Neural progenitor cell (in vitro differentiated cells): ENCODE measurements at regions not wholly inside any gene's neighbourhood (a gene's known extent, or its start where the extent isn't known, plus 50 kb on each side); places are given as distances from the start of the nearest gene placed in this dataset.

ENCODE experiments used
- DNase-seq: peaks from one replicate; pipeline ENCODE4 v3.0.0-alpha.2; 2016; ENCODE audit warnings: low spot score
- H2AFZ ChIP-seq: fragments of 200-600 bp; sonication (generic); replicated peaks from 2 replicates; pipeline ENCODE4 v1.6.1; 2016; ENCODE audit warnings: antibody characterized with exemption
- H3F3A ChIP-seq: fragments of 200-600 bp; sonication (generic); 2 replicates; pipeline ENCODE4 v1.6.1; 2016; ENCODE audit warnings: antibody characterized with exemption, low read depth
- H3K27ac ChIP-seq: fragments of 200-600 bp; sonication (generic); 2 replicates; pipeline ENCODE4 v1.5.1; 2016; ENCODE audit warnings: mild to moderate bottlenecking
- H3K27me3 ChIP-seq: fragments of 200-600 bp; sonication (generic); 2 replicates; pipeline ENCODE4 v1.6.1; 2016; ENCODE audit warnings: mild to moderate bottlenecking, moderate library complexity
- H3K36me3 ChIP-seq: fragments of 200-600 bp; sonication (generic); 2 replicates; pipeline ENCODE4 v1.5.1; 2016
- H3K4me1 ChIP-seq: fragments of 200-600 bp; sonication (generic); 2 replicates; pipeline ENCODE4 v1.6.1; 2016; ENCODE audit warnings: mixed run types
- H3K4me2 ChIP-seq: fragments of 200-600 bp; sonication (generic); 2 replicates; pipeline ENCODE4 v1.6.1; 2016
- H3K4me3 ChIP-seq: fragments of 200-600 bp; sonication (generic); 2 replicates; pipeline ENCODE4 v1.5.1; 2016
- H3K79me2 ChIP-seq: fragments of 200-600 bp; sonication (generic); 2 replicates; pipeline ENCODE4 v1.6.1; 2016; ENCODE audit warnings: low read depth
- H3K9ac ChIP-seq: fragments of 200-600 bp; sonication (generic); 2 replicates; pipeline ENCODE4 v1.6.1; 2016
- H3K9me3 ChIP-seq: fragments of 200-600 bp; sonication (generic); 2 replicates; pipeline ENCODE4 v1.5.1; 2016; ENCODE audit warnings: low read depth
- H4K20me1 ChIP-seq: fragments of 200-600 bp; sonication (generic); 2 replicates; pipeline ENCODE4 v1.6.1; 2016; ENCODE audit warnings: low read depth
- H3K27ac Mint-ChIP-seq: 3 replicates; pipeline ENCODE4 v1.8.0; 2021; ENCODE audit warnings: mixed read lengths
- H3K27me3 Mint-ChIP-seq: 2 replicates; pipeline ENCODE4 v1.8.0; 2022; ENCODE audit warnings: low read depth, mild to moderate bottlenecking, inconsistent platforms, moderate library complexity, mixed read lengths; ENCODE audit not compliant: insufficient read depth
- H3K36me3 Mint-ChIP-seq: 3 replicates; pipeline ENCODE4 v1.8.0; 2021; ENCODE audit warnings: mixed read lengths
- H3K4me1 Mint-ChIP-seq: 3 replicates; pipeline ENCODE4 v1.8.0; 2021; ENCODE audit warnings: mixed read lengths
- H3K4me3 Mint-ChIP-seq: 3 replicates; pipeline ENCODE4 v1.8.0; 2021; ENCODE audit warnings: mild to moderate bottlenecking, moderate library complexity, mixed read lengths
- H3K9me3 Mint-ChIP-seq: 3 replicates; pipeline ENCODE4 v1.8.0; 2020; ENCODE audit warnings: mixed read lengths
- EZH2 ChIP-seq: fragments of 200-600 bp; sonication (generic); IDR thresholded peaks from 2 replicates; pipeline ENCODE4 v1.6.1; 2017; ENCODE audit warnings: antibody characterized with exemption, mild to moderate bottlenecking, moderate library complexity
- EZH2phosphoT487 ChIP-seq: fragments of 200-600 bp; sonication (generic); IDR thresholded peaks from 2 replicates; pipeline ENCODE4 v1.6.1; 2017; ENCODE audit warnings: antibody characterized with exemption
- TF ChIP-seq, protein P1 (sequence below): fragments of 200-600 bp; sonication (generic); IDR thresholded peaks from 2 replicates; pipeline ENCODE4 v1.5.1; 2017; ENCODE audit warnings: antibody characterized with exemption, mild to moderate bottlenecking

DNA sequence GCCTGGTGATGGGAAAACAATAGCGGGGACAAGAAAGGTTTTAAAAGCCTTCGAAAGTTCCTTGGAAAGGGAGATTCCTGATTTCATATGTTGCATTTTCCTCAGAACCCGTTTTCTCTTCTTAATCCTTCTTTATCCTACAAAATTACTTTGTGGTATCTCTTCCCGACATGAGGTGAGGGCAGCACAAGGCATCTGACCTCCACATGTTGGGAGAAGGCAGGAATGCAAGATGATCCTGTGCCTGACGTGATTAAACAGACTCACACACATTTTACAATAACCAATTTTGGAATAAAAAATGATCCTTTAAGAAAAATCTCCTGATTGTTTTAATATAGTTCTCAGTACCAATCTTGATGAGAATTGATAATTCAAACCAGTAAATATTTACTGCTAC lies 153.3 kb upstream of the MKLN1 start:
- Histone ChIP-seq H3K9me3 (no peaks in the 10 kb centered on the region), H3K27ac (no peak overlapping the region), H3K4me1 (no peaks in the 10 kb centered on the region), H2AFZ (no peak overlapping the region), H3K4me2 (no peak overlapping the region), H3K79me2 (no peaks in the 10 kb centered on the region), H3K36me3 (no peaks in the 10 kb centered on the region), H3K9ac (no peak overlapping the region), H3F3A (no peaks in the 10 kb centered on the region), H3K27me3 (no peaks in the 10 kb centered on the region), H4K20me1 (no peaks in the 10 kb centered on the region), H3K4me3 (no peak overlapping the region)
- Mint-ChIP-seq H3K4me3 (no peak overlapping the region), H3K36me3 (no peaks in the 10 kb centered on the region), H3K27ac (no peak overlapping the region), H3K4me1 (no peaks in the 10 kb centered on the region), H3K9me3 (no peaks in the 10 kb centered on the region), H3K27me3 (peaks cover 2% of the 10 kb centered on the region)
- TF ChIP-seq EZH2phosphoT487, result no peak
- TF ChIP-seq, protein P1, sequence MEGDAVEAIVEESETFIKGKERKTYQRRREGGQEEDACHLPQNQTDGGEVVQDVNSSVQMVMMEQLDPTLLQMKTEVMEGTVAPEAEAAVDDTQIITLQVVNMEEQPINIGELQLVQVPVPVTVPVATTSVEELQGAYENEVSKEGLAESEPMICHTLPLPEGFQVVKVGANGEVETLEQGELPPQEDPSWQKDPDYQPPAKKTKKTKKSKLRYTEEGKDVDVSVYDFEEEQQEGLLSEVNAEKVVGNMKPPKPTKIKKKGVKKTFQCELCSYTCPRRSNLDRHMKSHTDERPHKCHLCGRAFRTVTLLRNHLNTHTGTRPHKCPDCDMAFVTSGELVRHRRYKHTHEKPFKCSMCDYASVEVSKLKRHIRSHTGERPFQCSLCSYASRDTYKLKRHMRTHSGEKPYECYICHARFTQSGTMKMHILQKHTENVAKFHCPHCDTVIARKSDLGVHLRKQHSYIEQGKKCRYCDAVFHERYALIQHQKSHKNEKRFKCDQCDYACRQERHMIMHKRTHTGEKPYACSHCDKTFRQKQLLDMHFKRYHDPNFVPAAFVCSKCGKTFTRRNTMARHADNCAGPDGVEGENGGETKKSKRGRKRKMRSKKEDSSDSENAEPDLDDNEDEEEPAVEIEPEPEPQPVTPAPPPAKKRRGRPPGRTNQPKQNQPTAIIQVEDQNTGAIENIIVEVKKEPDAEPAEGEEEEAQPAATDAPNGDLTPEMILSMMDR, result no peak
- TF ChIP-seq EZH2, result no peak
- no peak for DNase-seq

DNA sequence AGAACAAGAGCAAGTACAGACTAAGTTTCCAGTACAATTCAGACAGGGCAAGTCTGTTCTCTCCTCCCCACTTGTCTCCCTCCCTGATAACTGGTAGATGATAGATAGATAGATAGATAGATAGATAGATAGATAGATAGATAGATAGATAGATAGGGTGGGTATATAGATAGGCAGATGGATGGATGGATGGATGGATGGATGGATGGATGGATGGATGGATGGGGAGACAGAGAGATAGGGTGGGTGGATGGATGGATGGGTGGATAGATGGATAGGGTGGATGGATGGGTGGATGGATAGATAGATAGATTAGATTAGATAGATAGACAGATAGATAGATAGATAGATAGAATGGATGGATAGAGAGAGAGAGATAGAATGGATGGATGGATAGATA lies 152.8 kb upstream of the MKLN1 start:
- Histone ChIP-seq H3K9ac (no peak overlapping the region), H3K4me1 (no peaks in the 10 kb centered on the region), H3K36me3 (no peaks in the 10 kb centered on the region), H3K4me3 (no peak overlapping the region), H3K4me2 (no peak overlapping the region), H3F3A (no peaks in the 10 kb centered on the region), H2AFZ (no peak overlapping the region), H3K27ac (no peak overlapping the region), H3K79me2 (no peaks in the 10 kb centered on the region), H4K20me1 (no peaks in the 10 kb centered on the region), H3K9me3 (no peaks in the 10 kb centered on the region), H3K27me3 (no peaks in the 10 kb centered on the region)
- no peaks in the 10 kb centered on the region for H3K9me3 Mint-ChIP-seq
- H3K27me3 Mint-ChIP-seq, result peaks cover 2% of the 10 kb centered on the region
- H3K27ac Mint-ChIP-seq, result no peak overlapping the region
- no peaks in the 10 kb centered on the region for H3K36me3 Mint-ChIP-seq
- no peak overlapping the region for H3K4me3 Mint-ChIP-seq
- TF ChIP-seq, protein P1, result no peak
- TF ChIP-seq EZH2 (no peak), EZH2phosphoT487 (no peak)
- no peaks in the 10 kb centered on the region for H3K4me1 Mint-ChIP-seq
- DNase-seq, result no peak

DNA sequence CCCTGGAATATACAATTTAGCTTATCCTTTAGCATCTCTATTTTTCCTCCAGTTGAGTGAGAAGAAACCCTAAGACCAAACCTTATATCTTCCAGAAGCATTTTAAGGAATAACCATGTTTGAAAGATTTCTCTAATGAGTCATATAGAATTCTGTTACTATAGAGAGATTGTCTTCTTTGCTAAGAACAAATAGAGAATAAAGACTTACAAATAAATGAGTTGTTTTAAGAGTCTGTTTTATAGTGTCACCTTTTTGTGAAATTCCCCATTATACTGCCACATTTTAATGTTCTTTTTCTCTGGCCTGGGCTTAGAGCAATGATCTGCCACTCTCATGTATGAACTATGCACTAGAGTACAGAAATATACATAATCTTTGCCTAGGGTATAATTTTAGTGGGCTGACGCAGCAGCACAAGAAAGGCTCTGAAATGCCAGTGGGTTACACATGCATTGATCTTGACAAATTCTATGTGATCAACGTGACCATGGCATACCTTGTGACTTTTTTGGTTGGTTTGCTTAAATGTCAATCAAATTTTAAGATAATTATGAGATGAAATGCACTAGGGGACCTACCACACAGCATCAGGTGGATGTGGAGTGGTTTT lies 145.1 kb upstream of the MKLN1 start:
- Histone ChIP-seq H3K4me2 (no peak overlapping the region), H3K79me2 (no peaks in the 10 kb centered on the region), H3K9me3 (no peaks in the 10 kb centered on the region), H3F3A (no peaks in the 10 kb centered on the region), H3K9ac (no peak overlapping the region), H4K20me1 (no peaks in the 10 kb centered on the region), H3K36me3 (no peaks in the 10 kb centered on the region), H3K4me1 (no peaks in the 10 kb centered on the region), H2AFZ (no peak overlapping the region), H3K27ac (no peak overlapping the region), H3K4me3 (no peak overlapping the region), H3K27me3 (no peaks in the 10 kb centered on the region)
- H3K27me3 Mint-ChIP-seq, result peaks cover 3% of the 10 kb centered on the region
- no peak for TF ChIP-seq EZH2phosphoT487
- no peaks in the 10 kb centered on the region for H3K36me3 Mint-ChIP-seq
- no peak for DNase-seq
- H3K27ac Mint-ChIP-seq, result no peak overlapping the region
- H3K9me3 Mint-ChIP-seq, result no peaks in the 10 kb centered on the region
- peaks cover 2% of the 10 kb centered on the region for H3K4me1 Mint-ChIP-seq
- H3K4me3 Mint-ChIP-seq, result no peak overlapping the region

DNA sequence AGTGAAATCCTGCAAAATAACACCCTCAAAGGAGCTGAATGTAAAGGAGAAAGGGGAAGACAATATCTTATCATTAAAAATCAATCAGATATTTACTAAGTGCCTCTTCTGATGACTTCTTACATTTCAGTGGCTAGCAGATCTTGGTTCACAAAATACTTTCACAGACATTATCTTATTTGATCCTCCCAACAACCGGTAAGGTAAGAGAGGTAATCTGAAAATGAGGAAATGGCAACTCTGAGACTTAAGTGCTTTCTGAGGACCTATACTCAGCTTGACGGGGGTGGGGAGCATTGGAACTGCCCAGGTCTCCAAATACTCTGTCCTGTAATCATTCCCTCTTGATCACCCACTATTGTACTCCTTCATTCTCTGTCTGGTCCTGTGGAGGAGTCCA lies 144.6 kb upstream of the MKLN1 start:
- H3K27me3 Mint-ChIP-seq, result peaks cover 3% of the 10 kb centered on the region
- no peak overlapping the region for H2AFZ ChIP-seq
- H3K79me2 ChIP-seq, result no peaks in the 10 kb centered on the region
- no peak for DNase-seq
- no peaks in the 10 kb centered on the region for H3K36me3 Mint-ChIP-seq
- no peak overlapping the region for H3K4me3 Mint-ChIP-seq
- no peak overlapping the region for H3K9ac ChIP-seq
- no peak overlapping the region for H3K27ac ChIP-seq
- no peaks in the 10 kb centered on the region for H3F3A ChIP-seq
- TF ChIP-seq EZH2phosphoT487 (no peak), EZH2 (no peak)
- TF ChIP-seq, protein P1, result no peak
- H3K9me3 ChIP-seq, result no peaks in the 10 kb centered on the region
- H3K27ac Mint-ChIP-seq, result no peak overlapping the region
- no peaks in the 10 kb centered on the region for H3K4me1 ChIP-seq
- no peaks in the 10 kb centered on the region for H4K20me1 ChIP-seq
- H3K27me3 ChIP-seq, result no peaks in the 10 kb centered on the region
- H3K4me3 ChIP-seq, result no peak overlapping the region
- no peaks in the 10 kb centered on the region for H3K36me3 ChIP-seq
- H3K4me1 Mint-ChIP-seq, result peaks cover 2% of the 10 kb centered on the region
- no peak overlapping the region for H3K4me2 ChIP-seq
- no peaks in the 10 kb centered on the region for H3K9me3 Mint-ChIP-seq
